ENCODE measurements at regions not wholly inside any gene's neighbourhood (a gene's known extent, or its start where the extent isn't known, plus 50 kb on each side); places are given as distances from the start of the nearest gene placed in this dataset.
A peak's percentile ranks its signal among the peaks of the same experiment; 100 is the strongest.
"Not testable (repeated sequence)": the region's sequence is repeated elsewhere in the genome, so short reads cannot be mapped to it uniquely, and the experiment has no call there.

- no peak overlapping the region for H3K4me3 Mint-ChIP-seq
- intact Hi-C loops (cut with micrococcal nuclease), result no loop called here
- H3K27ac Mint-ChIP-seq, result no peak overlapping the region
- no peaks in the 10 kb centered on the region for H3K9me3 Mint-ChIP-seq
- ATAC-seq (peak; percentile 30), DNase-seq (peak; percentile 19)
- POLR2A ChIA-PET, result no interaction called here
- CTCF ChIA-PET, result interaction anchor here (0.7 to 0.8 kb wide), 3 partner anchors 11 to 14 kb away, joined by 3 to 5 read pairs (median 3); no protein-coding TSS in a partner anchor
- no peaks in the 10 kb centered on the region for H3K4me1 Mint-ChIP-seq (ENCODE audit: low read depth)
- H3K27me3 Mint-ChIP-seq, result peaks cover 19% of the 10 kb centered on the region
- TF ChIP-seq CTCF (IDR thresholded peaks at IDR 0.05), result no peak
- no peaks in the 10 kb centered on the region for H3K36me3 Mint-ChIP-seq (ENCODE audit: low read depth)
Observed at GRCh38 chr14:106631879-106632278, 1105.5 kb downstream of the TMEM121 start.

- no peak for TF ChIP-seq CTCF (IDR thresholded peaks at IDR 0.05)
- POLR2A ChIA-PET, result no interaction called here
- no peak for ATAC-seq
- Mint-ChIP-seq H3K27me3 (peaks cover 15% of the 10 kb centered on the region), H3K36me3 (ENCODE audit: low read depth) (no peaks in the 10 kb centered on the region), H3K9me3 (no peaks in the 10 kb centered on the region), H3K27ac (no peak overlapping the region), H3K4me3 (no peak overlapping the region), H3K4me1 (ENCODE audit: low read depth) (peaks cover 1% of the 10 kb centered on the region)
- intact Hi-C loops (cut with micrococcal nuclease), result no loop called here
- CTCF ChIA-PET, result interaction anchor here (4.0 to 6.8 kb wide), 2 partner anchors 14 to 30 kb away, joined by 19 to 54 read pairs; no protein-coding TSS in a partner anchor
- no peak for DNase-seq
Observed at GRCh38 chr14:106633721-106634120, 1107.3 kb downstream of the TMEM121 start.

- ATAC-seq (no peak), DNase-seq (no peak)
- ChIA-PET POLR2A (no interaction called here), CTCF (interaction anchor here (1.2 to 6.8 kb wide), 4 partner anchors 16 to 72 kb away, joined by 4 to 54 read pairs (median 12); no protein-coding TSS in a partner anchor)
- Mint-ChIP-seq H3K9me3 (no peaks in the 10 kb centered on the region), H3K36me3 (ENCODE audit: low read depth) (no peaks in the 10 kb centered on the region), H3K27ac (no peak overlapping the region), H3K4me1 (ENCODE audit: low read depth) (peaks cover 4% of the 10 kb centered on the region), H3K4me3 (no peak overlapping the region), H3K27me3 (peaks cover 2% of the 10 kb centered on the region)
- TF ChIP-seq CTCF (IDR thresholded peaks at IDR 0.05), result no peak
- intact Hi-C loops (cut with micrococcal nuclease), result no loop called here
Observed at GRCh38 chr14:106635569-106635968, 1109.2 kb downstream of the TMEM121 start.

- H3K27me3 Mint-ChIP-seq; H3K9me3 Mint-ChIP-seq; H3K27ac Mint-ChIP-seq; intact Hi-C loops (cut with micrococcal nuclease); H3K36me3 Mint-ChIP-seq (ENCODE audit: low read depth); H3K4me1 Mint-ChIP-seq (ENCODE audit: low read depth): not testable (repeated sequence)
- TF ChIP-seq CTCF (IDR thresholded peaks at IDR 0.05), result peak; percentile 86
- H3K4me3 Mint-ChIP-seq, result peak overlapping the region; percentile 21
- DNase-seq (peak; percentile 88), ATAC-seq (peak; percentile 94)
- POLR2A ChIA-PET, result interaction anchor here (1.1 kb wide), 1 partner anchor 109 kb away, joined by 3 read pairs; no protein-coding TSS in a partner anchor
- CTCF ChIA-PET, result interaction anchor here (0.6 to 6.8 kb wide), 12 partner anchors 9 to 99 kb away, joined by 3 to 54 read pairs (median 5); no protein-coding TSS in a partner anchor
Observed at GRCh38 chr14:106638786-106639452, 1112.5 kb downstream of the TMEM121 start.

- POLR2A ChIA-PET, result no interaction called here
- TF ChIP-seq CTCF (IDR thresholded peaks at IDR 0.05), result no peak
- no peak for ATAC-seq
- Mint-ChIP-seq H3K27ac (no peak overlapping the region), H3K36me3 (ENCODE audit: low read depth) (no peaks in the 10 kb centered on the region), H3K4me1 (ENCODE audit: low read depth) (peaks cover 4% of the 10 kb centered on the region), H3K27me3 (peaks cover 4% of the 10 kb centered on the region), H3K9me3 (no peaks in the 10 kb centered on the region), H3K4me3 (no peak overlapping the region)
- CTCF ChIA-PET, result interaction anchor here (1.7 to 2.4 kb wide), 2 partner anchors 21 to 24 kb away, joined by 9 read pairs; no protein-coding TSS in a partner anchor
- intact Hi-C loops (cut with micrococcal nuclease), result no loop called here
- DNase-seq, result no peak
Observed at GRCh38 chr14:106642090-106642489, 1115.7 kb downstream of the TMEM121 start.

GRCh38 chr14:106642971-106643370 lies 1116.6 kb downstream of the TMEM121 start:
- DNase-seq; POLR2A ChIA-PET; H3K27me3 Mint-ChIP-seq; ATAC-seq; H3K9me3 Mint-ChIP-seq; H3K36me3 Mint-ChIP-seq (ENCODE audit: low read depth); H3K4me1 Mint-ChIP-seq (ENCODE audit: low read depth); H3K27ac Mint-ChIP-seq; intact Hi-C loops (cut with micrococcal nuclease); H3K4me3 Mint-ChIP-seq: not testable (repeated sequence)
- CTCF ChIA-PET, result interaction anchor here (0.8 to 1.9 kb wide), 3 partner anchors 14 to 25 kb away, joined by 5 to 11 read pairs (median 6); no protein-coding TSS in a partner anchor

- DNase-seq; H3K4me1 Mint-ChIP-seq (ENCODE audit: low read depth); H3K9me3 Mint-ChIP-seq; ATAC-seq; H3K27ac Mint-ChIP-seq; H3K36me3 Mint-ChIP-seq (ENCODE audit: low read depth); H3K4me3 Mint-ChIP-seq; H3K27me3 Mint-ChIP-seq; intact Hi-C loops (cut with micrococcal nuclease); POLR2A ChIA-PET: not testable (repeated sequence)
- CTCF ChIA-PET, result interaction anchor here (0.9 to 2.9 kb wide), 4 partner anchors 8 to 46 kb away, joined by 3 to 26 read pairs (median 16); no protein-coding TSS in a partner anchor
Observed at GRCh38 chr14:106648874-106649273, 1122.5 kb downstream of the TMEM121 start.
